Neural progenitor cell (in vitro differentiated cells): ENCODE measurements at regions not wholly inside any gene's neighbourhood (a gene's known extent, or its start where the extent isn't known, plus 50 kb on each side); places are given as distances from the start of the nearest gene placed in this dataset.

Experiments
- CTCF ChIP-seq: fragments of 200-600 bp; sonication (generic); IDR thresholded peaks from 2 replicates; pipeline ENCODE4 v1.5.1; 2017; ENCODE audit warnings: antibody characterized with exemption, mild to moderate bottlenecking
- EZH2 ChIP-seq: fragments of 200-600 bp; sonication (generic); IDR thresholded peaks from 2 replicates; pipeline ENCODE4 v1.6.1; 2017; ENCODE audit warnings: antibody characterized with exemption, mild to moderate bottlenecking, moderate library complexity
- EZH2phosphoT487 ChIP-seq: fragments of 200-600 bp; sonication (generic); IDR thresholded peaks from 2 replicates; pipeline ENCODE4 v1.6.1; 2017; ENCODE audit warnings: antibody characterized with exemption

DNA sequence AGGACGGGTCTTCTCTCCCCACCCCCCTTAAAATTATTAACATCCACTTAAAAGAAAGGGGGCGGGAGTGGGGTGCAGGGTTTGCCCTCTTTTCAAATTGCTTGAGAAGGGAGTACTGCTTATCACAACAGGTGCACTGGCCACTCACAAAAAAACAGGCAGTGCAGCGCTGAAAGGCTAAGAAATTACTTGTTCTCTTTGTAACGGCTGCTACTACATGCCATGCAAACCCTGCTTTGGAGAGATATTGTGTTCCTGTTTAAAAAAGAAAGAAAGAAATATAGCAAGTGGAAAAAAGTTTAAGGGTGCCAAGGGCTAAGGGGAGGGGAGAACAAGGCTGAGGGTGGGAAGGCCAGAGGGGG lies 312.7 kb upstream of the JARID2 start:
- TF ChIP-seq CTCF = no peak
- no peak for TF ChIP-seq EZH2
- no peak for TF ChIP-seq EZH2phosphoT487
